RKO (cell line): ENCODE measurements at regions not wholly inside any gene's neighbourhood (a gene's known extent, or its start where the extent isn't known, plus 50 kb on each side); places are given as distances from the start of the nearest gene placed in this dataset.
"Not testable (repeated sequence)": the region's sequence is repeated elsewhere in the genome, so short reads cannot be mapped to it uniquely, and the experiment has no call there.

Experiments used
- DNase-seq: peaks from one replicate; pipeline ENCODE4 v3.0.0-alpha.2; 2016; ENCODE audit warnings: low spot score

- DNase-seq: no peak
These were observed 152.7 kb downstream of the FHIP1A start for GRCh38 chr4:151561551-151562256.

DNA sequence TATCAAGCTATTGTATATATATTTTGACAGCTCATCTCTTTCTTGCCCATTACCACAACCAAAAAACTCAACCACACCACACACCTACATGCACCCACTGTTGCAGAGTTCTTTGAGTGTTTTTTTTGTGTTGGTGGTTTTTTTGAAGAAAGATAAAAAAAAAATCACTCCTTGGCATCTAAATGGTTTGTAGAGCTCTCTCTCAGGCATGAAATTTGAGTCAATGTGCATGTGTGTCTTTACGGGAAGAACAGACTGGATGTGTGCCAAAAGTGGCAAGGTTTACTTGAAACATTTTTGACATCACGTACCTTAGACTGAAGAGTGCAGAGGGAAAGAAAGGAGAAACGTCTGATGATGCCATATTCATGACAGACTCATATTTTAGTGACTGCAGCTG lies 154.2 kb downstream of the FHIP1A start:
- no peak for DNase-seq

GRCh38 chr4:151564321-151564720 lies 155.3 kb downstream of the FHIP1A start:
- no peak for DNase-seq

DNA sequence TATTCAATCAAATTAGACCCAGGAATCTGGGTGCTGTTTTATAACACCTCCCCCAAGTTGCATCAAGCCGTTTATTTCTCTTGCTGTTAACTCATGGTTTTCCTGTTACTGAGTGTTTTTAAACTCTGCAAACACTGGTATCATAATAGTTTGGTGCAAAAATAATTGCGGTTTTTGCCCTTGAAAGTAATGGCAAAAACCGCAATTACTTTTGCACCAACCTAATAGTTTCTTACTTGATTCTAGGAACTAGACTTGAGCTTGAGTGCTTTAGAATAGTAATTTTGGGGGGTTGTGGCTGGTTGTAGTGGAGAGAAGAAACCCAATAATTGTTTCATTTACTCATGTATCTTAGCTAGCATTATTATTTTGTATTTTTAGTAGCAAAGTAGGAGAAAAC lies 156.6 kb downstream of the FHIP1A start:
- DNase-seq: no peak

- no peak for DNase-seq
These were observed 157.1 kb downstream of the FHIP1A start for GRCh38 chr4:151566053-151566452.

DNA sequence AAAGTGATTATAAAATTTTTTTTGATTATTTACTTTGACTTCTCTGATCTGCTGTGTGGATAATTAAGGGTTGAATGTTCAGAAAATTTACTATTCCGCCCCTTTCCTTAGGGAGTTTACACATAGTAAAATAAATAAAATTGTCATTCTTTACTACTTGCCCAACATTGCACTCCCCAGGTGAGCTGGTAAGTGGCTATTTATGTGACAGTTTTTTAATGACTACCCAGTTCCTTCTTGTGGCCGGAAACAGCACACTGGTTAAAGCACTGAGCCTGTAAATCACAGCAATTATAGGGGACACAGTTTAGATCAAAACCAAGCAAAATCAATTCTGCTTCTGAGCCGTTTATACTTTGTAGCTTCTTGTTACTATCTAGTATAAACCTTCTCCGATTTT lies 158.1 kb downstream of the FHIP1A start:
- DNase-seq: no peak

DNA sequence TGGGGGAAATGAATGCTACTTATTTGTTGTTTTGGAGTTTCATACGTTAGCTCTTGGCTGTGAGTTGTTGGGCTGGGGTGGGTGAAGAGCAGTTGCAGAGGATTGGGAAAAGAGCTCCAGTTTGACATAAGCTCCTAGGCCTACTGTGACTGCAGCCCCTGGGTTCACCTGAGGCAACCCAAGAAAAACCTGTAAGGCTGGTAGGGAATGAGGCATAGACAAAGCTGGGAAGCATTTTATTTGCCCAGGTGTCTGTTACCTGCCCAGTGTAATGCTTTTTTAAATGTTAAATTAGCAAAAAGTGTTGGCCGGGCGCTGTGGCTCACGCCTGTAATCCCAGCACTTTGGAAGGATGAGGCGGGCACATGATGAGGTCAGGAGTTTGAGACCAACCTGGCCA lies 160.0 kb downstream of the FHIP1A start:
- DNase-seq: no peak

DNA sequence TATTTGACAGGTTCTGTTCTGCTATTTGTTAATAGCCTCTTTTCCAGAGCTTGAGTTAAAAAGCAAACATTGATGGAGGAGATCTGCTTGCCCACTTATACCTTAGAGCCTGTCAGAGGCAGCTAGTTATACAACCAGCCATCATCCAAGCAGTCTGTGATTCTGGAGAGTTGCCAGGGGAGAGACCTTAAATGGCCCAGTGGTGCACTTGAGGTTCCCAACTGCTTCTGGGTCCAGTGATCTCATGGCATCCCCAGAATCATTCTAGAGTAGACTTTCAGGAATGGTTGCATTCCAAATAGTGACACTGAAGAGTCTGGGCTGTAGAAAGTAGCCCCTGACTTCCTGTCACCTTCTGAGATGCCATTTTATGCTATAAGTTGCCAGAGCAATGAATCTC lies 160.7 kb downstream of the FHIP1A start:
- no peak for DNase-seq

DNA sequence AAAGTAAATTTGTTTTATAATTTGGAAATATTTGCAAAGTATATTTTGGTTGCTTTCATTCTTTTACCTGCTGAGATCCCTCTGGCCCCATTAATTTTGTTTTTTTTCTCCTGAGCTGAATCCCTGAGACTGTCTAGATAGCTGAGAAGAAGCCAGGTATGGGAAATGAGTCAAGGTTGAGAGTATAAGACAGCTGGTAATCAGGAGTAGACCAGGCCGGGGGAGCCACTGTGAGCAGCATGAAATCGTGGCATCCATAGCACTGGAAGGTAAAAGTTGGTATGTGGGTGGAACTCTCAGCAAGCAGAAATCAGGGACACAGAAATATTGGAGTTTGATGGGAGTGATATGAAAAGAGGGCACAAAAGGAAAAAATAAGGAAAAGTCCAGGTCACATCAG lies 164.5 kb downstream of the FHIP1A start:
- no peak for DNase-seq

DNA sequence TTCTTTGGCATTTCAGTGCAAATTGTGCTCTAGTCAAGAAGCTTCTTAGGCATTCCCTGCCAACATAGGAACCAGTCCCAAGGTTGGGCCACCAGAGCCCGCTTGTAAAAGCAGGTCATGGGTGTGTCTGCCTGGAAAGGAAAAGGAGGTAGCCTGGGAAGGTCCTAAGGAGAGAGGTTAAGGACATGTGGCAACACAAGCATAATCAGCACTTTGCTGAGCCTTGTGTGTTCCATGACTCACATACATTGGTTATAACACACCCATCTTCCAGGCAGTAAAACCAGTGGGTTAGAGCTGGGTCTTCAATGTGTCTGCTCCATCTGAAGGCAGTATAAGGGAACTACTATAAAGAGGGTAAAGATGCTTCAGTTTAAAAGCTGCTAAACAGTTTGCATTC lies 165.0 kb downstream of the FHIP1A start:
- peak; percentile 29 for DNase-seq

GRCh38 chr4:151574968-151575367 lies 166.0 kb downstream of the FHIP1A start:
- no peak for DNase-seq

DNA sequence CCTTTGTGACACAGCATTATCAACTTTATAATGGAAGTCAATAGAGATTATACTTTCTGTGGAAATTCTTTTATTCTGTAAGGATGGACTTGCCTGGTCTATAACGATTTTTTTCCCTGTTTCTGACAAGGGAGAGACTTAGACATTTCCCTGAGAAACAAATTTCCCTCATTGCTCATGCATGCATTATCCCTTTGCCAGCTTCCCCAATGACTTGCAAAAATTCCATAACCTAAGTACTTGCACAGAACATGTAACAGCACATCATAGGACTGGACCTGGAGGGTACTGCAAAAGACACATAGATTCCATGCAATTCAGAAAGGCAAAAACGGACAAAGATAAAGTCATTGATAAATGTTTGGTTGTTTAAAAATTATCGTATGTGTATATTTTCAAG lies 166.7 kb downstream of the FHIP1A start:
- DNase-seq: no peak

DNA sequence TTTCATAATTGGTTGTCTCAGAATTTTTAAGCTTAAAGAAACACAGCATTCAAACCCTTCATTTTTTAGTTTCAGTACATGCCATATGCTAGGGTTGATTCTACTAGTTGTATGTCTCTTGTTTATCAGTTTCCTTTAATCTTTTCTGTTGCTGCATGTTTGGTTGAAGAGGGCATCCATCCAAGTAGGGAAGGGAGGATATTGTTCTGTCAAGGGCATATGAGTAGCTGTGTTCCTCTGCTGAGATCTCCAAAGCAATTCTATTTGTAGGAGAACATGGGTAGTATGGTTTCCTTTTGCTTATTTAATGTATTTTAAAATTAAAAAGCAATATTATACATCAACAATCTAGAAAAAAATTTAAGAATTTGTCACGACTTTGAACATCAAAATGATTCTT lies 167.7 kb downstream of the FHIP1A start:
- DNase-seq: no peak

DNA sequence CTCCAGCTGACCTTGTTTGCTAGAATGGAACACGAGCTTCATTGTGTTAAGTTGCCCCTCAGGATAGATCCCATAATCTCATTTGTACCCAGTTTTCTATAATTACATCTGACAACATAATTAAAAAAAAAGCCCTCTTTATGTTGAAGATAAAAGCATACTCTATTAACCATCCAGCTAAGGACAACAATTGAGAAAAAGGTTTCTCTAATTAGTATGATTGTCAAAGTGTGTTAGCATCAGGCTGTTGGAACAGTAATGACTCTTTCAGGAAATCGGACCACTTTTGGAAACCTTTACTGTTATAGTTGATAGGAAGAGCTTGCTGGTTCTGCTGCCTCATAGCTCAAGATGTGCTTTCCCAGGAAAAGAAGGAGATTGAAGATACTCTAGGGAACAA lies 172.6 kb downstream of the FHIP1A start:
- no peak for DNase-seq

DNA sequence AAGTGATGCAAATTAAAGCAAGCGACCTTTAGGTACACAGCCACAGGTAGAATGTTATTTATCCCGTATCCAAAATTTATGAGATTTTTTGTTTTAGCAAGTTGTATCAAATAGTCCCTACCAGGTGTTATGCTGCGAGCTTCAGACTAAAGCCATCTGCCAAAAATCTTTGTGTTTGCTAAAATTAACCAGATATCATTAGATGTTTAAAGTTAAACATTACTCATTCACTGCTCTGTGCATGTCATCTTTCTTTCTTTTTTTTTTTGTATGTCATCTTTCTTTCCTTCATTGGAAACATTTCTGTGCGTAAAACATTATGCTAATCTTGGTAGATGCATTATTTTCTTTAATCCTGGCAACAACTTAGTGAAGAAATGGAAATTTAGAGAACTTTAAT lies 173.1 kb downstream of the FHIP1A start:
- no peak for DNase-seq

DNA sequence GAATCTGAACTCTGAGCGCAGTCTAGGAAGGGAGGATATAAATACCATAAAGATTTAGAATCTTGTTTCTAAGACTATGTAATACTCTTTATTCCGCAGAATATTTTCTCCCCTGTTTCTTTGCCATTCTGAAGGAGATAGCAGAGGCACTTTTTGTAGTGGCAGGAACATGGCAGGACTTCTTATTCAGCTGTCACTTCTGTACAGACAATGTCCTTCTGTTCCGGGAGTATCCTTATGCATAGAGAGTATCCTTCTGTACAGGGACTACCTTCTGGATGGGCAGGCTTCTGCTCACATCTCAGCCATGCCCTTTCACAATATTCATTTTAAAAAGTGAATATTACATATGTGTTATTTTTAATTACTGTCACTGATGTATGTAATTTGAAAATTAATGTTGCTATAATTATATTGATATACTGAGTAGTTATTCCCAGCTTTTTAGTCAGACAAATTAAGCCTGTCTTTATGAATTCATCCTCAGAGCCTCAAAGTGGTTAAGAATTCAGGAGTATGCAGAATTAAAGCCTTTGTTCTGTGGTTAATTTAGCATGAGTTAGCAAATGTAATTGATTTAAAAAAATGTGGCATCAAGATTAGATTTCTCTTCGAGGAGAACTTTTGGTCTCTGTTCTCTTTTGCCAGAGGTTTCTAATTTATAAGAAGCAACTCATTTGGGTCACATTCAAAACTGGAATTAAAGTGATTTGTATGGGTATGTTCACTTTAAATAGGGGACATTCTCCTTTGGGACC lies 174.4 kb downstream of the FHIP1A start:
- DNase-seq: no peak

DNA sequence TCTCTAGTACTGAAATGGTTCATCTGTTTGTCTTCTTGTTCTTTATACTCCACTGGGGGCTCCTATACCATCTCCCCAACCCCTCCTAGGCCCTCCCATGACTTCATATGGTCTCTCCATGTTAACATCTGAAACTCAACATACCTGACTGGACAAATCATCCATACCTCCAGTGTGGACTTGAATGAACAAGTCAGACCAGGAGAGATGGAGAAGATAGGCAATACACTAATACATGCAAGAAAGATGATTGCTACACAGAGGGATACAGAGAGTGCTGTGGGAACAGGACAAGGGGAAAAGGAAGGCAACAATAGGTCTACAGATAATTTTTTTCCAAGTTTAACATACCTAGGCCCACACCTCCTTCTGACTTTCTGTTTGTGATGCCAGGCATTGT lies 175.1 kb downstream of the FHIP1A start:
- no peak for DNase-seq

GRCh38 chr4:151595629-151596028 lies 165.2 kb downstream of the GATB start:
- not testable (repeated sequence) for DNase-seq

- not testable (repeated sequence) for DNase-seq
These were observed 163.1 kb downstream of the GATB start for GRCh38 chr4:151597691-151598090.

DNA sequence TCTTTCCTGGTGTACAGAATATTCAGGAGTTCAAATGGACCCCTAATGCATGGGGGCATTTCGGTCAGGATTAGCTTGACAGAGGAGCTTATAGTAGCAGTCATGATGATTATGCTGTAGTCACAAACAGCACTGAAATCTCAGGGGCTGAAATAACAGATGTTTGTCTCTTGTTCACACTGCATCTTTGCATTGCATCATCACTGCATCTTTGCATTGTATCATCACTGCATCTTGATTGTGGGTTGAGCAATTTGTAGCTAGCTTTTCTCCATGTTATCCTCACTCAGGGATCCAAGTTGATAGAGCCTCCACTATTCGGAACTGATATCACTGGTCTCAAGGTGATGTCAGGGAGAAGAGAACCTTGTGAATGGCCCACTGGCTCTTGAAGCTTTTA lies 160.9 kb downstream of the GATB start:
- no peak for DNase-seq

DNA sequence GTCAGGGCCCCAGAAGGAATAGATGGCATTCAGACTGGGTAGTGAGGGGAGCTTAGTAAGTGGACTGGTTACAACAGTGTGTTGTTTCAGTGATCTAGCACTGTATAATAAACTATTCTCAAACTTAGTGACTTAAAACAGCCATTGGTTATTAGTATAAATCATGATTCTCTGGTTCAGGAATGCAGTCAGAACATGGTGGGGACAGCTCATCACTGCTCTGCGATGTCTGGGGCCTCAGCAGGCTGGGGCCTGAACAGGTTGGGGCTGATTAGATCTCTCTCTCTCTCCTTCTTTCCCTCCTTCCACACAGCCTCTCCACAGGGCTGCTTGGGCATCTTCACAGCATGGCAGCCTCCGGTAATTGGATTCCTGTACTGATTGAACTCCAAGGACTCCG lies 160.4 kb downstream of the GATB start:
- DNase-seq: no peak

GRCh38 chr4:151603377-151603776 lies 157.4 kb downstream of the GATB start:
- no peak for DNase-seq

GRCh38 chr4:151604238-151604637 lies 156.6 kb downstream of the GATB start:
- DNase-seq: peak; percentile 25

- no peak for DNase-seq
These were observed 155.6 kb downstream of the GATB start for GRCh38 chr4:151605215-151605614.
